Stomach (tissue), 8 donors: ENCODE measurements at regions not wholly inside any gene's neighbourhood (a gene's known extent, or its start where the extent isn't known, plus 50 kb on each side); places are given as distances from the start of the nearest gene placed in this dataset.

Experiments used
- DNase-seq, 2 donors: peaks; one replicate each; pipeline versions ENCODE4 v3.0.0 to v3.0.0-alpha.2; 2013 to 2019
- H3K27ac ChIP-seq, 5 donors: fragments of 200-600 bp in 4 of 5; sonication (generic) in 4 of 5; one replicate each; pipeline ENCODE4 v1.5.1; 2013 to 2019; ENCODE audit warnings: mild to moderate bottlenecking in 1 of 5, moderate library complexity in 1 of 5
- H3K27me3 ChIP-seq, 3 donors: fragments of 200-600 bp; sonication (generic); one replicate each; pipeline ENCODE4 v1.5.1; 2017 to 2019; ENCODE audit warnings: mixed run types in 1 of 3
- H3K36me3 ChIP-seq, 4 donors: fragments of 200-600 bp; sonication (generic); 1 replicate in 3 of 4; 2 replicates in 1 of 4; pipeline ENCODE4 v1.5.1; 2016 to 2019
- H3K4me1 ChIP-seq, 4 donors: fragments of 200-600 bp; sonication (generic); one replicate each; pipeline ENCODE4 v1.5.1; 2016 to 2019
- H3K4me3 ChIP-seq, 4 donors: fragments of 200-600 bp; sonication (generic) in 3 of 4; one replicate each; pipeline ENCODE4 v1.5.1; 2016 to 2019; ENCODE audit warnings: mild to moderate bottlenecking in 1 of 4
- H3K9me3 ChIP-seq, 4 donors: fragments of 200-600 bp; sonication (generic); one replicate each; pipeline ENCODE4 v1.5.1; 2016 to 2019
- EP300 ChIP-seq: sonication (generic); formaldehyde crosslinking; IDR thresholded peaks from one replicate; pipeline ENCODE4 v1.6.1; 2017; ENCODE audit warnings: antibody characterized with exemption
- POLR2A ChIP-seq, 4 donors: fragments of 450-650 bp; IDR thresholded peaks; one replicate each; pipeline ENCODE4 v1.6.1; 2016; ENCODE audit warnings: antibody characterized with exemption in 4 of 4, control low read depth in 2 of 4, mild to moderate bottlenecking in 1 of 4, moderate library complexity in 1 of 4
- POLR2AphosphoS5 ChIP-seq, 3 donors: sonication (generic); formaldehyde crosslinking; IDR thresholded peaks; one replicate each; pipeline ENCODE4 v1.6.1; 2016; ENCODE audit warnings: antibody characterized with exemption in 3 of 3
- WGBS, 5 donors: extraction: QIAGEN DNeasy Blood & Tissue Kit in 3 of 5; methylation state at CpG; one replicate each; pipeline versions ENCODE4 v1.1.5 to v1.1.7; 2013 to 2018; 5-methylcytosine and 5-hydroxymethylcytosine counted together
- intact Hi-C: fragments of 100-400 bp; cut with DNase I; formaldehyde crosslinking; loops from one replicate; pipeline ENCODE4 v1.15.1; 2023; ENCODE audit warnings: low total_unique reads
- TF ChIP-seq, protein P1 (sequence below), 7 experiments: fragments of 450-650 bp in 4 of 7; fragments of 200-600 bp in 3 of 7; sonication (generic) in 3 of 7; IDR thresholded peaks; one replicate each; pipeline ENCODE4 v1.5.1; 2016 to 2019; ENCODE audit warnings: antibody characterized with exemption in 7 of 7, control low read depth in 2 of 7, mild to moderate bottlenecking in 1 of 7
- donor health status: healthy with polysubstance abuse.
- donor health status: Bipolar disorder and iron deficiency.
- donor health status: healthy.

DNA sequence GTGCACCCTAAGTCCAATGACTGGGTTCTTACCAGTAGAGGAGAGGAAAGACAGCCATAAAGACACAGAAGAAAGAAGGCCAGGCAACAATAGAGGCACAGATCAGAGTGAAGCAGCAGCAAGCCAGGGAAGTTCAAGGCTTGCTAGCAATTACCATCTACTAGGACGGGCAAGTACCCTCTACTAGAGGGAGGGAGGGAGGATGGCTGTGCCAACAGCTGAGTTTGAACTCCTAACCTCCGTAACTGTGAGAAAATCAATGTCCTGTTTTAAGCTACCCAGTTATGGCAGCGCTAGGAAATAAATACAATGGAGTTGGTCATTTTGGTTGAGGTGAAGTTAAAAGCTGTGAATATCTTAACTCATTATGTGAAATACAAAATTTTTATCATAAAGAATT is 991.8 kb upstream of the CTNND2 start:
- no peak overlapping the region for H3K4me3 ChIP-seq
- 80 to 87% (median 82%) methylated on average over 3 of the region's 3 CpGs for WGBS, 5 donors
- no peaks in the 10 kb centered on the region for H3K4me1 ChIP-seq
- H3K36me3 ChIP-seq: no peaks in the 10 kb centered on the region
- no peaks in the 10 kb centered on the region for H3K27me3 ChIP-seq
- intact Hi-C loops: no loop called here
- TF ChIP-seq POLR2AphosphoS5 (IDR thresholded peaks at IDR 0.05): no peak
- TF ChIP-seq, protein P1, sequence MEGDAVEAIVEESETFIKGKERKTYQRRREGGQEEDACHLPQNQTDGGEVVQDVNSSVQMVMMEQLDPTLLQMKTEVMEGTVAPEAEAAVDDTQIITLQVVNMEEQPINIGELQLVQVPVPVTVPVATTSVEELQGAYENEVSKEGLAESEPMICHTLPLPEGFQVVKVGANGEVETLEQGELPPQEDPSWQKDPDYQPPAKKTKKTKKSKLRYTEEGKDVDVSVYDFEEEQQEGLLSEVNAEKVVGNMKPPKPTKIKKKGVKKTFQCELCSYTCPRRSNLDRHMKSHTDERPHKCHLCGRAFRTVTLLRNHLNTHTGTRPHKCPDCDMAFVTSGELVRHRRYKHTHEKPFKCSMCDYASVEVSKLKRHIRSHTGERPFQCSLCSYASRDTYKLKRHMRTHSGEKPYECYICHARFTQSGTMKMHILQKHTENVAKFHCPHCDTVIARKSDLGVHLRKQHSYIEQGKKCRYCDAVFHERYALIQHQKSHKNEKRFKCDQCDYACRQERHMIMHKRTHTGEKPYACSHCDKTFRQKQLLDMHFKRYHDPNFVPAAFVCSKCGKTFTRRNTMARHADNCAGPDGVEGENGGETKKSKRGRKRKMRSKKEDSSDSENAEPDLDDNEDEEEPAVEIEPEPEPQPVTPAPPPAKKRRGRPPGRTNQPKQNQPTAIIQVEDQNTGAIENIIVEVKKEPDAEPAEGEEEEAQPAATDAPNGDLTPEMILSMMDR (IDR thresholded peaks at IDR 0.05): no peak
- no peak for TF ChIP-seq POLR2A (IDR thresholded peaks at IDR 0.05)
- no peak for TF ChIP-seq EP300
- DNase-seq: no peak
- H3K27ac ChIP-seq: no peak overlapping the region
- H3K9me3 ChIP-seq: no peaks in the 10 kb centered on the region

DNA sequence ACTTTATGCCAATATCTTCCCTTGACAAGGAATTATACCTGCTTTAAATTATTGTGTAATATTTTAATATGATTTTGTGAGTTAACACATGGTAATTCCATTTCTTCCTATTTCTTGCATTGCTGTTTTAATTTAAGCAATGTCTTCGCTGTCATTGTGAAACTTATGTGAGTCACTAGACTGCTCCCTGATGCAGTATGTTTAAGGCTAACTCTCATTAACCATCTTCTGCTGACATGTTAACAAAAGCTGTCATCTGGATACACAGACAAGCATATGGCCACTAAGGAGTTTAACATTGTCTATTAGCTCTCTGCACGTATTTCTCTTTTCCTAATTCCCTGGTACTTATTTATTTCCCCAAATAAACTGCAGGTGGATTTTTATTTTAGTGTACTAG is 980.8 kb upstream of the CTNND2 start:
- no peaks in the 10 kb centered on the region for H3K9me3 ChIP-seq
- H3K4me3 ChIP-seq: no peak overlapping the region
- intact Hi-C loops: no loop called here
- H3K27ac ChIP-seq: no peak overlapping the region
- WGBS, 5 donors: 54 to 72% (median 71%) methylated on average over 2 of the region's 2 CpGs
- no peak for DNase-seq
- no peaks in the 10 kb centered on the region for H3K36me3 ChIP-seq
- no peak for TF ChIP-seq EP300
- no peaks in the 10 kb centered on the region for H3K27me3 ChIP-seq
- H3K4me1 ChIP-seq: no peaks in the 10 kb centered on the region

DNA sequence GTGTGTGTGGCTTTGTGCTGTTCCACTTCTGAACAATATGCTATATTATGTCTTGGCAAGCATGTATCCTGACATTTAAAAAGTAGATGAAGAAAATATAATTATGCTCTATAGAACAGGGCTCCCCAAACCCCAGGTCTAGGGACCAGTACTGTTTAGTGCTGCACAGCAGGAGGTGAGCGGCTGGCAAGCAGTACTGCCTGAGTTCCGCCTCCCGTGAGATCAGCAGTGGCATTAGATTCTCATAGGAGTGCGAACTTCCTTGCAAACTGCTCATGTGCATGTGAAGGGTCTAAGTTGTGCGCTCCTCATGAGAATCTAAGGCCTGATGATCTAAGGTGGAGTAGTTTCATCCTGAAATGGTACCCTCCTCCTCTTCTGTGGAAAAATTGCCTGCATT is 979.1 kb upstream of the CTNND2 start:
- Histone ChIP-seq H3K4me3 (no peak overlapping the region), H3K9me3 (no peaks in the 10 kb centered on the region), H3K27me3 (no peaks in the 10 kb centered on the region), H3K36me3 (no peaks in the 10 kb centered on the region), H3K4me1 (no peaks in the 10 kb centered on the region), H3K27ac (no peak overlapping the region)
- TF ChIP-seq EP300 (no peak), POLR2AphosphoS5 (IDR thresholded peaks at IDR 0.05) (no peak), POLR2A (IDR thresholded peaks at IDR 0.05) (no peak)
- TF ChIP-seq, protein P1 (IDR thresholded peaks at IDR 0.05): no peak
- no peak for DNase-seq
- intact Hi-C loops: no loop called here
- WGBS, 5 donors: 82 to 92% (median 87%) methylated on average over 4 to 5 of the region's 5 CpGs

DNA sequence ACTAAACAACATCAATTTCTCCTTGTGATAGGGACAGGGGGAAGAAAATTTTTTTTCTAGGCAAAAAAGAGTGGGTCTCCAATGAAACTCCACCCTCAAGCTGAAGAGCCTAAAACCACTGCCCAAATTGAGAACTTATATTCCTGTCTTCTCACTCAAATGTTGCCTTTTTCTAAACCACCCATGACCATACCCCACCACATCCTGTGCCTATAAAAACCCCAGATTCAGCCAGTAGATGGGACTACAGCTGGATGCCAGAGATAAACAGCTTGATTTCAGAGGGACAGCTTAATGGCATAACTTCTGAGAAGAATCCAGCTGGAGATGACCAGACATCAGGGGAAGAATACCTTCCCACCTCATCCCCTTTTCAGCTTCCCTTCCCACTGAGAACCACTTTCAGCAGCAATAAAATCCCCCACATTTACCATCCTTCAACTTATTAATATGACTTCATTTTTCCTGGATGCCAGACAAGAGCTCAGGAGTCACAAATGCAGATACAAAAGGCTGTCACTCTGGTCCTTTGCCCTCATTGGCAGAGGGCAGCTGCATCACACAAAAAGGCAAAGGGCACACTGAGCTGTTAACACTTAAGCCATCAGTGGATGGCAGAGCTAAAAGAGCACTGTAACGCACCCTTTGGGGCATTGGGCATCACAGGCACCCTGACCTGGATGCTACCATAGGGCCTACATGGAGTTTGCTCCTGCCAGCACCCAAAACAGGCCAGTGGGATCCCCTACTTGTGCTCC is 972.5 kb upstream of the CTNND2 start:
- H3K4me3 ChIP-seq: no peak overlapping the region
- no peak overlapping the region for H3K27ac ChIP-seq
- no peak for TF ChIP-seq EP300
- no peak for TF ChIP-seq POLR2A (IDR thresholded peaks at IDR 0.05)
- TF ChIP-seq POLR2AphosphoS5 (IDR thresholded peaks at IDR 0.05): no peak
- TF ChIP-seq, protein P1 (IDR thresholded peaks at IDR 0.05): no peak
- 33 to 89% (median 77%) methylated on average over 1 of the region's 1 CpG for WGBS, 5 donors
- no peaks in the 10 kb centered on the region for H3K36me3 ChIP-seq
- H3K9me3 ChIP-seq: peaks cover 0 to 26% (median 13%) of the 10 kb centered on the region in 4 donors
- no peak for DNase-seq
- intact Hi-C loops: no loop called here
- no peaks in the 10 kb centered on the region for H3K4me1 ChIP-seq
- no peaks in the 10 kb centered on the region for H3K27me3 ChIP-seq

DNA sequence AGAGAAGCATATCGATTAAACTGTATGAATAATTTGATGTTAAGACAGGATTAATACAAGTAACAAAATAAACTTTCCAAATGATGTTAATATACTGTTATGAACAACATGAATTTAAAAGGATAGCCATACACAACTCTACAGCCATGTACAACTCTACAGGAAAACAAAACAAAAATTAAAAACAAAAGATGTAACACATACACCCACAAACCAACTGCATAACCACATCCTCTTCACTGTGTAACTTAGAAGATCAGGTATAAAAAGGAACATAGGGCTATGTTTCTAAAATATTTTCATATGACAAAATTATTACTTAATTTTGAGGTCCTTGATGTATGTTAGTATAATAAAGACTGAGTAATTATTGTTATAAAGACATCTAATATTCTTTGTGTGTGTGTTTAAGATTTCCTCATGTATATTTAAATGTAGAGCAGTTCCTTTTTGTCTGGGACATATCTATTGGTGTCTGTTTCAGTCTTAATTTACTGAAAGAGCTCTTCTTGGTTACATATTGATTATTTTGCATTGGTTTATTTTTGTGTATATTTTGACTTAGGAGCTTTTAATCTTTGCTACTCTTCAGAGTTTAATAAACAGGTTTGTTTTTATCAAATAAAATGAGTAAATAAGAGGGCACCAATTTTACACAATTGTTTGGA is 966.8 kb upstream of the CTNND2 start:
- no peaks in the 10 kb centered on the region for H3K4me1 ChIP-seq
- no peaks in the 10 kb centered on the region for H3K36me3 ChIP-seq
- H3K4me3 ChIP-seq: no peak overlapping the region
- DNase-seq: no peak
- H3K27ac ChIP-seq: no peak overlapping the region
- H3K9me3 ChIP-seq: peaks cover 0 to 12% (median 2%) of the 10 kb centered on the region in 4 donors
- H3K27me3 ChIP-seq: no peaks in the 10 kb centered on the region
- 81 to 85% (median 82%) methylated on average over 1 of the region's 1 CpG for WGBS, 5 donors
- intact Hi-C loops: no loop called here
- TF ChIP-seq, protein P1 (IDR thresholded peaks at IDR 0.05): no peak
- TF ChIP-seq POLR2A (IDR thresholded peaks at IDR 0.05) (no peak), EP300 (no peak), POLR2AphosphoS5 (IDR thresholded peaks at IDR 0.05) (no peak)
